HEK293 (cell line): ENCODE measurements at regions not wholly inside any gene's neighbourhood (a gene's known extent, or its start where the extent isn't known, plus 50 kb on each side); places are given as distances from the start of the nearest gene placed in this dataset.

Experiments used
- CTCF ChIA-PET: fragments of 350-600 bp; formaldehyde crosslinking; extraction: SDS; loops from one replicate; lab custom pipeline; 2021; ENCODE audit warnings: antibody characterized with exemption; lab: Yijun Ruan, JAX
- POLR2A ChIA-PET: fragments of 300-600 bp; formaldehyde crosslinking; extraction: SDS; loops from one replicate; lab custom pipeline; 2020; ENCODE audit warnings: antibody characterized with exemption, inconsistent platforms; lab: Yijun Ruan, JAX
- H3K27ac ChIP-seq: fragments of 200-500 bp; sonication (Bioruptor generic); 2 replicates; pipeline ENCODE4 v1.5.1; 2014; ENCODE audit warnings: low read depth, low read length, control low read depth, inconsistent platforms; ENCODE audit errors: extremely low read depth
- H3K36me3 ChIP-seq, 2 experiments: fragments of 200-500 bp in 1 of 2; sonication (Bioruptor generic) in 1 of 2; 1 replicate in 1 of 2; 2 replicates in 1 of 2; pipeline ENCODE4 v1.5.1; 2014 to 2017; ENCODE audit warnings: inconsistent platforms in 2 of 2, low read length in 2 of 2; ENCODE audit not compliant: control insufficient read depth in 2 of 2, insufficient read depth in 1 of 2
- H3K4me1 ChIP-seq: fragments of 200-500 bp; sonication (Bioruptor generic); 2 replicates; pipeline ENCODE4 v1.5.1; 2014; ENCODE audit warnings: mild to moderate bottlenecking, low read length, inconsistent platforms; ENCODE audit not compliant: control insufficient read depth, insufficient read depth
- H3K4me3 ChIP-seq: 2 replicates; pipeline ENCODE4 v1.5.1; 2011; ENCODE audit warnings: low read depth, mild to moderate bottlenecking, control low read depth, low read length, moderate library complexity
- H3K9me3 ChIP-seq: fragments of 200-500 bp; sonication (Bioruptor generic); 2 replicates; pipeline ENCODE4 v1.5.1; 2014; ENCODE audit warnings: low read depth, low read length, inconsistent platforms; ENCODE audit not compliant: control insufficient read depth, insufficient read depth
- FEZF1 ChIP-seq: fragments of 450-650 bp; formaldehyde crosslinking; IDR thresholded peaks from 2 replicates; pipeline ENCODE4 v1.5.1; 2016; ENCODE audit warnings: missing biosample characterization, missing genetic modification characterization
- HOXC10 ChIP-seq: sonication (generic); formaldehyde crosslinking; IDR thresholded peaks from 2 replicates; pipeline ENCODE4 v1.8.1; 2023; ENCODE audit warnings: mild to moderate bottlenecking, missing genetic modification reagents
- KLF7 ChIP-seq: fragments of 450-650 bp; formaldehyde crosslinking; IDR thresholded peaks from 2 replicates; pipeline ENCODE4 v1.5.1; 2016; ENCODE audit warnings: missing biosample characterization, missing genetic modification characterization, borderline replicate concordance
- KLF8 ChIP-seq: fragments of 450-650 bp; formaldehyde crosslinking; IDR thresholded peaks from 2 replicates; pipeline ENCODE4 v1.5.1; 2016; ENCODE audit warnings: missing biosample characterization, missing genetic modification characterization
- OVOL3 ChIP-seq: fragments of 450-650 bp; formaldehyde crosslinking; IDR thresholded peaks from 2 replicates; pipeline ENCODE4 v1.5.1; 2016; ENCODE audit warnings: missing biosample characterization, missing genetic modification characterization
- REPIN1 ChIP-seq: fragments of 450-650 bp; formaldehyde crosslinking; IDR thresholded peaks from 2 replicates; pipeline ENCODE4 v1.5.1; 2017; ENCODE audit warnings: missing biosample characterization, missing genetic modification characterization, low read depth
- SCRT1 ChIP-seq: fragments of 450-650 bp; formaldehyde crosslinking; IDR thresholded peaks from 2 replicates; pipeline ENCODE4 v1.5.1; 2016; ENCODE audit warnings: missing biosample characterization, missing genetic modification characterization, borderline replicate concordance
- TRIM28 ChIP-seq: IDR thresholded peaks from 2 replicates; pipeline ENCODE4 v1.6.1; 2011; ENCODE audit warnings: low read length, control low read depth, borderline replicate concordance
- ZBTB1 ChIP-seq: fragments of 450-650 bp; formaldehyde crosslinking; IDR thresholded peaks from 2 replicates; pipeline ENCODE4 v1.5.1; 2016; ENCODE audit warnings: missing biosample characterization, missing genetic modification characterization
- ZBTB7A ChIP-seq: fragments of 450-650 bp; formaldehyde crosslinking; IDR thresholded peaks from 2 replicates; pipeline ENCODE4 v1.5.1; 2016; ENCODE audit warnings: low read depth, missing biosample characterization, missing genetic modification characterization
- ZFP69B ChIP-seq: fragments of 450-650 bp; formaldehyde crosslinking; IDR thresholded peaks from 2 replicates; pipeline ENCODE4 v1.5.1; 2016; ENCODE audit warnings: missing biosample characterization, missing genetic modification characterization
- ZNF184 ChIP-seq: fragments of 450-650 bp; IDR thresholded peaks from 2 replicates; pipeline ENCODE4 v1.5.1; 2018; ENCODE audit warnings: missing biosample characterization, mild to moderate bottlenecking, missing genetic modification characterization
- ZNF2 ChIP-seq: fragments of 450-650 bp; formaldehyde crosslinking; IDR thresholded peaks from 2 replicates; pipeline ENCODE4 v1.5.1; 2016; ENCODE audit warnings: missing biosample characterization, missing genetic modification characterization
- ZNF501 ChIP-seq: fragments of 450-650 bp; formaldehyde crosslinking; IDR thresholded peaks from 2 replicates; pipeline ENCODE4 v1.5.1; 2016; ENCODE audit warnings: missing biosample characterization, missing genetic modification characterization
- ZNF585B ChIP-seq: fragments of 450-650 bp; formaldehyde crosslinking; IDR thresholded peaks from 2 replicates; pipeline ENCODE4 v1.5.1; 2016; ENCODE audit warnings: missing biosample characterization, missing genetic modification characterization
- ZNF600 ChIP-seq: fragments of 450-650 bp; formaldehyde crosslinking; IDR thresholded peaks from 2 replicates; pipeline ENCODE4 v1.5.1; 2016; ENCODE audit warnings: missing biosample characterization, missing genetic modification characterization
- ZNF621 ChIP-seq: fragments of 450-650 bp; formaldehyde crosslinking; IDR thresholded peaks from 2 replicates; pipeline ENCODE4 v1.5.1; 2017; ENCODE audit warnings: missing biosample characterization, missing genetic modification characterization
- TF ChIP-seq, protein P1 (sequence below): fragments of 450-650 bp; formaldehyde crosslinking; IDR thresholded peaks from 2 replicates; pipeline ENCODE4 v1.5.1; 2017; ENCODE audit warnings: missing biosample characterization, missing genetic modification characterization
- TF ChIP-seq, protein P2 (sequence below): fragments of 450-650 bp; formaldehyde crosslinking; IDR thresholded peaks from 2 replicates; pipeline ENCODE4 v1.5.1; 2016; ENCODE audit warnings: missing biosample characterization, missing genetic modification characterization
- TF ChIP-seq, protein P3 (sequence below): fragments of 450-650 bp; formaldehyde crosslinking; optimal IDR thresholded peaks from 2 replicates; pipeline ENCODE3; 2016; ENCODE audit warnings: missing biosample characterization, mild to moderate bottlenecking, missing genetic modification characterization

DNA sequence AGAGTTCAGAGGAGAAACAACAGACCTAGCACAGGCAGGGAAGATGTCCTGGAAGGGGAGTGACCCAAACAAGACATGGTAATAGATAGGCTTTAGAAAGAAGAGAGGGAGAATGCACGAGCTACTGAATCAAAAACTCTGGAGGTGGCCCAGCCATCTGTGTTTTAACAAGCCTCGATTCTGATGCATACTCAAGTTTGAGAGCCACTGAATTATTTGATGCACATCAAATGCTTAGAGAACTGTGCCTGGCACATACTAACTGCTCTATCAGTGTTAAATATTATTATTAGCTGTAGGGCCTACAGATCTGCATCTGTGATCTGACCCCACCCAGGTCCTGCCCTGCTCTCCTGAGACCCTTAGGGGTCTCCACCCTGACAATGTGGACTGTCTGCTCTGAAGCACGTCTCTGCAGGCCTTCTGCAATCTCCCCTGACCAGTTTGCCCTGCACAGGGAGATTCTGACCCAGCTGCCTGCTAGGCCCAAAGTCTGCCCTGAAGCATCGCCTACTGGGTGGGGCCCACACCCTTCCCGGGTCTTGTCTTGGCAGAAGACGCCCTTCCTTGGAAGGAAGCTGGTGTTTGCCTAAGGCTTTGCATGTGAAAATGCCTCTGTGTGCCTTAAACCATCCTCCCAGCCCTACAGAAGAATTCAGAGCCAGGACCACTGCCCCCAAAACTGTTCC is 201.5 kb upstream of the KLF3 start:
- TF ChIP-seq ZNF501 = no peak
- TF ChIP-seq ZNF621 (tag by site-specific recombination) = no peak
- TF ChIP-seq FEZF1 (tag by site-specific recombination) = no peak
- TF ChIP-seq ZNF2 = no peak
- no peak for TF ChIP-seq ZNF184 (tag by site-specific recombination)
- no peak for TF ChIP-seq KLF8 (tag by site-specific recombination)
- TF ChIP-seq, protein P1, sequence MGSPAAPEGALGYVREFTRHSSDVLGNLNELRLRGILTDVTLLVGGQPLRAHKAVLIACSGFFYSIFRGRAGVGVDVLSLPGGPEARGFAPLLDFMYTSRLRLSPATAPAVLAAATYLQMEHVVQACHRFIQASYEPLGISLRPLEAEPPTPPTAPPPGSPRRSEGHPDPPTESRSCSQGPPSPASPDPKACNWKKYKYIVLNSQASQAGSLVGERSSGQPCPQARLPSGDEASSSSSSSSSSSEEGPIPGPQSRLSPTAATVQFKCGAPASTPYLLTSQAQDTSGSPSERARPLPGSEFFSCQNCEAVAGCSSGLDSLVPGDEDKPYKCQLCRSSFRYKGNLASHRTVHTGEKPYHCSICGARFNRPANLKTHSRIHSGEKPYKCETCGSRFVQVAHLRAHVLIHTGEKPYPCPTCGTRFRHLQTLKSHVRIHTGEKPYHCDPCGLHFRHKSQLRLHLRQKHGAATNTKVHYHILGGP (tag by site-specific recombination) = no peak
- TF ChIP-seq REPIN1 (tag by site-specific recombination) = no peak

DNA sequence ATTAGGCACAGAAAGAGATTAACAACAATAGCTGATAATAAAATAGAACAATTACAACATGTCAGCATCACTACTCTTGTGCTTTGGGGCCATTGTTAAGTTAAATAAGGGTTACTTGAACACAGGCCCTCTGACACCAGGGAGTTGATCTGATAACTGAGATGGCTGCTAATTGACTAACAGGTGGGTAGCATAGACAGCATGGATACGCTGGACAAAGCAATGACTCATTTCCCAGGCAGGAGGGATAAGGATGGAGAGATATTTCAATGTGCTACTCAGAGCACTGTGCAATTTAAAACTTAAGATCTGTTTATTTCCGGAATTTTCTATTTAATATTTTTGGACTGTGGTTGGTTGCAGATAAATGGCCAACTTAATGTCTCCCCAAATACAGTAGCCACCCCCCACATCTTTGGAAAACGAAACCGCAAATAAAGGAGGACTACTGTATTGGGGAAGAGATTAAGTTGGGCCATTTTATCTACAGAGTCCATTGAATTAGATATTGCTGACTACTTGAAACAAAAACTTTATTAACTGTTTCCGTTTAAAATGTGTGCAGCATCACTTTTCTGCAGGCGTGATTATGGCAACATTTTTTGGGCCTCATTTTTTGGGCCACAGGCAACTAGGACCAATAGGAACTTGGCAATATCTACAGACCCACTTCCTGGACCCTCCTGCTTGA is 200.6 kb upstream of the KLF3 start:
- ChIA-PET POLR2A (no interaction called here), CTCF (no interaction called here)
- Histone ChIP-seq H3K4me3 (no peak overlapping the region), H3K9me3 (no peaks in the 10 kb centered on the region), H3K4me1 (no peaks in the 10 kb centered on the region), H3K27ac (no peak overlapping the region), H3K36me3 (no peaks in the 10 kb centered on the region)
- no peak for TF ChIP-seq KLF7
- no peak for TF ChIP-seq ZNF585B (tag by site-specific recombination)
- TF ChIP-seq, protein P2, sequence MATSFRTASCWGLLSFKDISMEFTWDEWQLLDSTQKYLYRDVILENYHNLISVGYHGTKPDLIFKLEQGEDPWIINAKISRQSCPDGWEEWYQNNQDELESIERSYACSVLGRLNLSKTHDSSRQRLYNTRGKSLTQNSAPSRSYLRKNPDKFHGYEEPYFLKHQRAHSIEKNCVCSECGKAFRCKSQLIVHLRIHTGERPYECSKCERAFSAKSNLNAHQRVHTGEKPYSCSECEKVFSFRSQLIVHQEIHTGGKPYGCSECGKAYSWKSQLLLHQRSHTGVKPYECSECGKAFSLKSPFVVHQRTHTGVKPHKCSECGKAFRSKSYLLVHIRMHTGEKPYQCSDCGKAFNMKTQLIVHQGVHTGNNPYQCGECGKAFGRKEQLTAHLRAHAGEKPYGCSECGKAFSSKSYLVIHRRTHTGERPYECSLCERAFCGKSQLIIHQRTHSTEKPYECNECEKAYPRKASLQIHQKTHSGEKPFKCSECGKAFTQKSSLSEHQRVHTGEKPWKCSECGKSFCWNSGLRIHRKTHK = no peak
- TF ChIP-seq HOXC10 (CRISPR knock-in tag) = no peak
- no peak for TF ChIP-seq SCRT1
- no peak for TF ChIP-seq ZFP69B
- TF ChIP-seq ZNF184 (tag by site-specific recombination) = no peak
- TF ChIP-seq TRIM28 = no peak
- no peak for TF ChIP-seq ZNF600 (tag by site-specific recombination)
- TF ChIP-seq, protein P3, sequence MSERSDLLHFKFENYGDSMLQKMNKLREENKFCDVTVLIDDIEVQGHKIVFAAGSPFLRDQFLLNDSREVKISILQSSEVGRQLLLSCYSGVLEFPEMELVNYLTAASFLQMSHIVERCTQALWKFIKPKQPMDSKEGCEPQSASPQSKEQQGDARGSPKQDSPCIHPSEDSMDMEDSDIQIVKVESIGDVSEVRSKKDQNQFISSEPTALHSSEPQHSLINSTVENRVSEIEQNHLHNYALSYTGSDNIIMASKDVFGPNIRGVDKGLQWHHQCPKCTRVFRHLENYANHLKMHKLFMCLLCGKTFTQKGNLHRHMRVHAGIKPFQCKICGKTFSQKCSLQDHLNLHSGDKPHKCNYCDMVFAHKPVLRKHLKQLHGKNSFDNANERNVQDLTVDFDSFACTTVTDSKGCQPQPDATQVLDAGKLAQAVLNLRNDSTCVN (tag by site-specific recombination) = no peak
- TF ChIP-seq ZBTB1 (tag by site-specific recombination) = no peak
- no peak for TF ChIP-seq ZBTB7A (tag by site-specific recombination)
- TF ChIP-seq OVOL3 (tag by site-specific recombination) = no peak

More for the DNA sequence above, 201.5 kb upstream of the KLF3 start:
- no peaks in the 10 kb centered on the region for H3K36me3 ChIP-seq
- no peaks in the 10 kb centered on the region for H3K9me3 ChIP-seq
- H3K27ac ChIP-seq = no peak overlapping the region
- H3K4me1 ChIP-seq = no peaks in the 10 kb centered on the region
- POLR2A ChIA-PET = no interaction called here
- CTCF ChIA-PET = no interaction called here
- H3K4me3 ChIP-seq = no peak overlapping the region
